Breast epithelium (tissue), 3 donors: ENCODE measurements at regions not wholly inside any gene's neighbourhood (a gene's known extent, or its start where the extent isn't known, plus 50 kb on each side); places are given as distances from the start of the nearest gene placed in this dataset.

Source experiments
- CTCF ChIP-seq, 3 donors: fragments of 450-650 bp; IDR thresholded peaks; one replicate each; pipeline ENCODE4 v1.5.1; 2016 to 2017; ENCODE audit warnings: antibody characterized with exemption in 3 of 3, mild to moderate bottlenecking in 3 of 3, moderate library complexity in 3 of 3
- POLR2AphosphoS5 ChIP-seq, 3 donors: sonication (generic); formaldehyde crosslinking; IDR thresholded peaks; one replicate each; pipeline ENCODE4 v1.6.1; 2017; ENCODE audit warnings: antibody characterized with exemption in 3 of 3

DNA sequence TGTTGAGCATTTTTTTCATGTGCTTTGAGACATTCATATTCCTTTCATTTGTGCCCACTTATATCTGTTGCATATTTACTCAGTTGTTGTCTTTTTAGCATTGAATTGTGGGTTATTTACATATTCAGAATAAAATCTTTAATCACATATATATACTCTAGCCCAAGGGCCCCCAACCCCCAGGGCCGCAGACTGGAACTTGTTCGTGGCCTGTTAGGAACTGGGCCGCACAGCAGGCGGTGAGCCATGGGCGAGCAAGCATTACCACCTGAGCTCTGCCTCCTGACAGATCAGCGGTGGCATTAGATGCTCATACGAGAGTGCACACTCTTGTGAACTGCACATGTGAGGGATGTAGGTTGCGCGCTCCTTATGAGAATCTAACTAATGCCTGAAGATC lies 480.6 kb downstream of the KCTD8 start:
- TF ChIP-seq CTCF (IDR thresholded peaks at IDR 0.05) (no peak), POLR2AphosphoS5 (IDR thresholded peaks at IDR 0.05) (no peak)
